ENCODE measurements at regions not wholly inside any gene's neighbourhood (a gene's known extent, or its start where the extent isn't known, plus 50 kb on each side); places are given as distances from the start of the nearest gene placed in this dataset.

- ATAC-seq (no peak), DNase-seq (ENCODE audit: low read depth, low spot score) (no peak)
- Histone ChIP-seq H3K4me3 (replicated peaks in 1 of 2; ENCODE audit: low read depth in 1 of 2, low read length in 2 of 2) (no peak overlapping the region), H3K27me3 (ENCODE audit: insufficient read depth, low read length) (peaks cover 15% of the 10 kb centered on the region; the same call in 1 of the 2 replicates), H3K4me2 (ENCODE audit: low read length) (no peak overlapping the region), H3K9ac (ENCODE audit: low read length) (no peak overlapping the region), H3K79me2 (ENCODE audit: insufficient read depth, low read length) (no peaks in the 10 kb centered on the region), H4K20me1 (ENCODE audit: insufficient read depth) (no peaks in the 10 kb centered on the region), H3K9me3 (ENCODE audit: control insufficient read depth in 1 of 2, insufficient read depth in 1 of 2, low read depth in 1 of 2, low read length in 2 of 2) (no peaks in the 10 kb centered on the region), H3K36me3 (ENCODE audit: control insufficient read depth in 1 of 2, insufficient read depth in 2 of 2, low read length in 2 of 2) (no peaks in the 10 kb centered on the region), H2AFZ (ENCODE audit: low read depth, low read length, poor library complexity, severe bottlenecking) (no peak overlapping the region), H3K27ac (ENCODE audit: low read depth, low read length) (no peak overlapping the region), H3K9me2 (ENCODE audit: insufficient read depth) (no peaks in the 10 kb centered on the region), H3K4me1 (ENCODE audit: control insufficient read depth in 1 of 2, insufficient read depth in 2 of 2, low read length in 2 of 2) (peaks cover 0 to 7% of the 10 kb centered on the region in 2 experiments; a peak in 1 of 4 replicates)
- ChIA-PET POLR2A (no interaction called here), RAD21 (ENCODE audit: low non-redundant PET in 1 of 2, low total read pairs in 2 of 2, uncharacterized antibody in 2 of 2, unreplicated experiment in 2 of 2) (no interaction called here), CTCF (no interaction called here)
- TF ChIP-seq CTCF (IDR thresholded peaks at IDR 0.05 in 2 of 3, conservative IDR thresholded peaks at IDR 0.05 in 1 of 3; ENCODE audit: borderline replicate concordance in 1 of 3, insufficient read depth in 1 of 3, low read depth in 2 of 3, low read length in 2 of 3) (no peak), SIN3A (IDR thresholded peaks at IDR 0.05; ENCODE audit: low read depth) (no peak), YY1 (IDR thresholded peaks at IDR 0.05; ENCODE audit: extremely low read depth, insufficient replicate concordance, low read depth, low read length) (no peak), CEBPB (IDR thresholded peaks at IDR 0.05; ENCODE audit: low read depth) (no peak), SP1 (IDR thresholded peaks at IDR 0.05; ENCODE audit: low read depth) (no peak), FOSL1 (IDR thresholded peaks at IDR 0.05; ENCODE audit: low read depth) (no peak)
- TF ChIP-seq, protein P1, sequence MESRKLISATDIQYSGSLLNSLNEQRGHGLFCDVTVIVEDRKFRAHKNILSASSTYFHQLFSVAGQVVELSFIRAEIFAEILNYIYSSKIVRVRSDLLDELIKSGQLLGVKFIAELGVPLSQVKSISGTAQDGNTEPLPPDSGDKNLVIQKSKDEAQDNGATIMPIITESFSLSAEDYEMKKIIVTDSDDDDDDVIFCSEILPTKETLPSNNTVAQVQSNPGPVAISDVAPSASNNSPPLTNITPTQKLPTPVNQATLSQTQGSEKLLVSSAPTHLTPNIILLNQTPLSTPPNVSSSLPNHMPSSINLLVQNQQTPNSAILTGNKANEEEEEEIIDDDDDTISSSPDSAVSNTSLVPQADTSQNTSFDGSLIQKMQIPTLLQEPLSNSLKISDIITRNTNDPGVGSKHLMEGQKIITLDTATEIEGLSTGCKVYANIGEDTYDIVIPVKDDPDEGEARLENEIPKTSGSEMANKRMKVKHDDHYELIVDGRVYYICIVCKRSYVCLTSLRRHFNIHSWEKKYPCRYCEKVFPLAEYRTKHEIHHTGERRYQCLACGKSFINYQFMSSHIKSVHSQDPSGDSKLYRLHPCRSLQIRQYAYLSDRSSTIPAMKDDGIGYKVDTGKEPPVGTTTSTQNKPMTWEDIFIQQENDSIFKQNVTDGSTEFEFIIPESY (IDR thresholded peaks at IDR 0.05; ENCODE audit: extremely low read depth, insufficient replicate concordance, low read length), result no peak
- TF ChIP-seq, protein P2, sequence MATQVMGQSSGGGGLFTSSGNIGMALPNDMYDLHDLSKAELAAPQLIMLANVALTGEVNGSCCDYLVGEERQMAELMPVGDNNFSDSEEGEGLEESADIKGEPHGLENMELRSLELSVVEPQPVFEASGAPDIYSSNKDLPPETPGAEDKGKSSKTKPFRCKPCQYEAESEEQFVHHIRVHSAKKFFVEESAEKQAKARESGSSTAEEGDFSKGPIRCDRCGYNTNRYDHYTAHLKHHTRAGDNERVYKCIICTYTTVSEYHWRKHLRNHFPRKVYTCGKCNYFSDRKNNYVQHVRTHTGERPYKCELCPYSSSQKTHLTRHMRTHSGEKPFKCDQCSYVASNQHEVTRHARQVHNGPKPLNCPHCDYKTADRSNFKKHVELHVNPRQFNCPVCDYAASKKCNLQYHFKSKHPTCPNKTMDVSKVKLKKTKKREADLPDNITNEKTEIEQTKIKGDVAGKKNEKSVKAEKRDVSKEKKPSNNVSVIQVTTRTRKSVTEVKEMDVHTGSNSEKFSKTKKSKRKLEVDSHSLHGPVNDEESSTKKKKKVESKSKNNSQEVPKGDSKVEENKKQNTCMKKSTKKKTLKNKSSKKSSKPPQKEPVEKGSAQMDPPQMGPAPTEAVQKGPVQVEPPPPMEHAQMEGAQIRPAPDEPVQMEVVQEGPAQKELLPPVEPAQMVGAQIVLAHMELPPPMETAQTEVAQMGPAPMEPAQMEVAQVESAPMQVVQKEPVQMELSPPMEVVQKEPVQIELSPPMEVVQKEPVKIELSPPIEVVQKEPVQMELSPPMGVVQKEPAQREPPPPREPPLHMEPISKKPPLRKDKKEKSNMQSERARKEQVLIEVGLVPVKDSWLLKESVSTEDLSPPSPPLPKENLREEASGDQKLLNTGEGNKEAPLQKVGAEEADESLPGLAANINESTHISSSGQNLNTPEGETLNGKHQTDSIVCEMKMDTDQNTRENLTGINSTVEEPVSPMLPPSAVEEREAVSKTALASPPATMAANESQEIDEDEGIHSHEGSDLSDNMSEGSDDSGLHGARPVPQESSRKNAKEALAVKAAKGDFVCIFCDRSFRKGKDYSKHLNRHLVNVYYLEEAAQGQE (IDR thresholded peaks at IDR 0.05; ENCODE audit: low read depth), result no peak
- no TSS peak for BruUV-seq (replicated peaks)
- intact Hi-C loops (cut with micrococcal nuclease), result no loop called here
Observed at GRCh38 chr1:230572121-230573105, 69.9 kb upstream of the COG2 start.
